COLO668 (cell line): ENCODE measurements at regions not wholly inside any gene's neighbourhood (a gene's known extent, or its start where the extent isn't known, plus 50 kb on each side); places are given as distances from the start of the nearest gene placed in this dataset.
A peak's percentile ranks its signal among the peaks of the same experiment; 100 is the strongest.
"Not testable (repeated sequence)": the region's sequence is repeated elsewhere in the genome, so short reads cannot be mapped to it uniquely, and the experiment has no call there.

Source experiments
- DNase-seq: peaks from one replicate; lab custom pipeline; 2025; ENCODE audit not compliant: unreplicated experiment; lab: John Stamatoyannopoulos, UW

DNA sequence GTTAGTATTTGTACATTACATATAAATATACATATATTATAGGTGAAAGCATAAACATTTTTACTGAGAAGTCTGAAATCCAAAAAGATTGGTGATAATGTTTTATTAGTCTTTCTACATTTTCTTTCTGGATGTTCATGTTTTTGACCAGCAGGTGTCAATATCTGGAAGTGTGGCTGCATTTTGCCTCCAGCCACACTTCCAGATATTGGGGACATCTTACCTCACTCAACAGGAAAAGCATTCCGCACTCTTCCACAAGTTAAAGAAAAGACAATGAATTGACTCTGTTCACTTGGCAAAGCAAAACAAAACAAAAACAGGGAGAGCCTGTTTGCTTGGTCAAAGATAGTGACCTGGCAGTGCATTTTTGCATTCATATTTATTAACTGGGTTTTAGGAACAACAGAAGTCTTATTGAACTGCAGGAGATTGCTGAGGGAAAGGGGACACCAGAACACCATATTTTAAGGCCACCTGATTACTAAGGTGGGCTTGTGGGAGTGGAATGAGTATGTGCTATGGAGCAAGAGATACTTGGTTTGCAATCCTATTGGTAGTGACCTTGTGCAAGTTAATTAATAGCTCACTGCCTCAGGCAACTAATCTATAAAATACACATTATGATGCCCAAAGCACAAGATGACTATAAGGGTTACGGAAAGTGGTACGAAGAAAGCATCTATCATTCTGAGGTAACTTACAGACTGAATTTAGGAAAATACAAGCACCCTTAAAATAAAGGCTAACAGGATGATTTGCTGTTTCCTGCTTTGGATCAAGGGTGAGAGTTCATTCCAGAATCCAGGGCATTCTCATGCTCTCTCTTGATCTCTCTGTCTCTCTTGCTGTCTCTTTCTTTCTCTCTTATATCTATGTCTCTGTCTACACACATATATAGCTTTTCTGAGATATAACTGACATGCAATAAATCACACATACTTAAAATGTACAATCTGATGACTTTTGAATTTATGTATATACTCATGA, 389.9 kb upstream of the EMCN start:
- DNase-seq = no peak

DNA sequence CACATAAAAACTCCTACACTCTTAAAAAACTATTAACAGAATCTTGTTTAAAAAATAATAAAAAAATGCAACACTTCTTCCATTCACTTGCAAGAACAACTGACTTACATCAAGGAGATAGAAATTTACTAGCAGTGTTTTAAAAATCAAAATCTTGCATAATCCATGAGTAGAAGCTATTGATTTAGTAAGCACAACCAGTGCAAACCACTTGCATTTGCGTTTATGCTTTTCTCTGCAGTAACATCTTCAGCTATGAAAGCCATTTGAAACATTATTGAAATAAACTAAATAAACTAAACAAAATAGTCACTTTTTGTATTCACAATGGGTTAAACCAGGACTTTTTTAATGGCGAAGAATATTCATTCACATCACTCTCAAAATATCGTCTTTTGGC, 389.2 kb upstream of the EMCN start:
- no peak for DNase-seq

DNA sequence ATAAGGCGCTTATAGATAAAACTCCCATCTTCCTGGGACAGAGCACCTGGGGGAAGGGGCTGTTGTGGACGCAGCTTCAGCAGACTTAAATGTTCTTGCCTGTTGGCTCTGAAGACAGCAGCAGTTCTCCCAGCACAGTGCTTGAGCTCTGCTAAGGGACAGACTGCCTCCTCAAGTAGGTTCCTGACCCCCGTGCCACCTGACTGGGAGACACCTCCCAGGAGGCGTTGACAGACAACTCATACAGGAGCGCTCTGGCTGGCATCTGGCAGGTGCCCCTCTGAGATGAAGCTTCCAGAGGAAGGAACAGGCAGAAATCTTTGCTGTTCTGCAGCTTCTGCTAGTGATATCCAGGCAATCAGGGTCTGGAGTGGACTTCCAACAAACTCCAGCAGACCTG, 383.1 kb upstream of the EMCN start:
- not testable (repeated sequence) for DNase-seq

DNA sequence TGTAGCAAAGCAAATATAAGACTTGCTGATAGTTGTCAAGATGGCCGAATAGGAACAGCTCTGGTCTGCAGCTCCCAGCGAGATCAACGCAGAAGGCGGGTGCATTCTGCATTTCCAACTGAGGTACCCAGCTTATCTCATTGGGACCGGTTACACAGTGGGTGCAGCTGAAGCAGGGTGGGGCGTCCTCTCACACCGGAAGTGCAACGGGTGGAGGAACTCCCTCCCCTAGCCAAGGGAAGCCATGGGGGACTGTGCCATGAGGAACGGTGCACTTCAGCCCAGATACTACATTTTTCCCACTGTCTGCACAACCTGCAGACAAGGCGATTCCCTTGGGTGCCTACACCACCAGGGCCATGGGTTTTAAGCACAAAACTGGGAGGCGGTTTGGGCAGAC, 382.3 kb upstream of the EMCN start:
- DNase-seq = no peak

DNA sequence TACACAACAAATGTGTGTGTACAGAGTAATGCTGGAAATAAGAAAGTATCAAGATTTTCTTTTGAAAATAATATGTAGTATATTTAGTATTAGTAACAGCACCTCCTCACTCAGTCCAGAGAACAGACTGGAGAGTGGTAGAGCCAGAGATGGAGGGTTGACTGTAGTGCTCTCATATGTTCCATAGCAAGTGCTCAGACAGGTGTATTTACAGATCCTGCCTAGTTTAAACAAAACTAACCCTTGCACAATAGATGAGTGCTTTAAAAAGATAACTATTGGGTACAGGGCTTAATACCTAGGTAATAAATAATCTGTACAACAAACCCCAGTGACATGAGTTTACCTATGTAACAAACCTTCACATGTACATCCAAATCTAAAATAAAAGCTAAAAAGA, 381.0 kb upstream of the EMCN start:
- peak; percentile 29 for DNase-seq

DNA sequence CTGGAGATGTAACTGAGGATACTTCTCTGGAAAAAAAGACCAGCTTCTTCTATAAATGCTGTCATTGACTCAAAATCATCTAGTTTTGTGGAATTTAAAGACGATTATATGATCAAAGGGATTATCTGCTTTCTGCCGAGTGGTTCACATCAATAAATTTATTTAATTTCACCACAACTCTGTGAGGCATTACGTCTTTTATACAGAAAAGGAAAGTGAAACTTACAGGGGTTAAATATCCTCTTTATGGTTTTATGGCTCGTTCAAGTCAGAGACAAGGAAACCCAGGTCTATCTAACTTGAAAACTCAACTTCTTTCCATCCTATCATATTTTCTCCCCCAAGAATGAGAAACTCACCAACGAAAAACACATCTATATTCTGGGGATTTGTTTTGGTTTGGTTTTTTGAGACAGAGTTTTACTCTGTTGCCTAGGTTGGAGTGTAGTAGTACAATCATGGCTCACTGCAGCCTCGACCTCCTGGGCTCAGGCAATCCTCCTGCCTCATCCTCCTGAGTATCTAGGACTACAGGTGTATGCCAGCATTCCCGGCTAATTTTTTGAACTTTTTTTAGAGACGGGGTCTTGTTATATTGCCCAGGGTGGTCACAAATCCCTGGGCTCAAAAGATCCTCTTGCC, 377.9 kb upstream of the EMCN start:
- DNase-seq = no peak

DNA sequence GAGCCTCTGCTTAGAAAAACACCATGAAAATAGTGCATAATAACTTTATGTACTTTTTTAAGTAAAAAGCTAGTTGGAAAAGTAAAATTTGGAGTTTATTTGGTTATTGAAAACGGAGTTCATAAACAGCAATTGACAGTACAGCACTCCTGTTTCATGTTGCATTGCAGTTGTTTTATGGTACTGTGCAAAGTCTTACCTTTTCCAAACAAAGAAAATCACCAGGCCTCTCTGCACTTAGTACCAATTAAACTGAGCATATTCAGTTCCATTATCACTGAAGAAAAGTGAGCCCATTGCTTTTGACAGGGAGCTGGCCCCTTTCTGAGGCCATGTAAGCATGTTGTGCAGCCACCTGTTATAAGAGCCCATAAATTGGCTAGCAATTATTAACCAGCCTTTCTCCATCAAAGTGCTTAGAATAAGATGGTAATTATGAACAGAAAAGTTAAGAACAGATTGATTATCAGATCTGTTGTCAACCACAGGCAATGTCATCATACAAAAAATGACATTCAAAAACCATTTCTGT, 376.6 kb upstream of the EMCN start:
- DNase-seq = no peak

DNA sequence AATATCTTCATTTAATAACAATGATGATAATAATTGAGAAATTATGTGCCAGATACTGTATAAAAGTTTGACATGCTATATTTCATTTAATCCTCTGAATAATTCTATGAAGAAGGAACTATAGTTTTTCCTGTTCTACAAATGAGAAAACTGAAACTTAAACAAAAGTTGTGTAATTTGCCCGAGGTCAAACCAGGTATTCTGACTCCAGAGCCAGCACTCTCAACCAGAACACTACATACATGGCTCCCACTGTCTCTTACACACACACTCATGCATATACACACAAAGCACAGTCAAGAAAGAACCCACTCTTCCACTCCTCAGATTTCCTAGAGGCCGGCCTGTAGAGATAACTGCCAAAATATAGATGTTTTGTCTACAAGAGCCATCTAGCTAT, 374.0 kb upstream of the EMCN start:
- DNase-seq = no peak

DNA sequence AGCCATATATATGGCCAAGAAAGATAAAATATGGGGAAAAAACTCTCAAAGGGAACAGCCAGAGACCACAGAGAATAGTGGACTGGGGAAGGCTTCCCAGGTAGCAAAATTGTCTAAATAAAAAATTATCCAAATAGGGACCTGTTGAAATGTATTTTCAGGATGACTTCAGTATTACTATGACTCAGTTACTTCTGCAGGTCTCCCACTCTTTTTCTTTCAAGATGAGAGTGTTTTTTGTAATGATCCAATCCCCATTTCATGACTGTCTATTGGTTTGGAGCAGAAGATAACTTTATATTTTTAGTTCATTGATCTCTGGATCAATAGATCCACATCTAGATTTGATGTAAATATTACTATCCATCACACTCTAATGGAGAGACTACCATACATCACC, 372.1 kb upstream of the EMCN start:
- DNase-seq = no peak

DNA sequence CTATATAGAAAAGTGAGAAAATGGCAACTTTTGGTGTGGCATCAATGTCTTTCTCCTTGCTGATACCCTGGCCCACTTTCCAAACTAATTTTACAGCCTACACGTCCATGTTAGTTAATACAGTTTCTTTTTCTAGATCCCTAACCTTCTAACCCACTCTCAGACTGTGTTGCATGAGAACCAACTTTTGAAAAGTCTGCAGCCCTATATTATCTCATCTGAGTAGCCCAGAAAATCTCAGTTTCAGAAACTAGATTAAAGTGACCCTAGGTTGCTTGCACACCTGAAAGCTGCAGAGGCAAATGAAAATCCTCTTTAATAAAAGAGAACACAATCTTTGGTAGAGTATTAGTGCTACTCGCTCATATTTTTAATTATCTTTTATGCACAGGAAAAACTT, 371.6 kb upstream of the EMCN start:
- no peak for DNase-seq

DNA sequence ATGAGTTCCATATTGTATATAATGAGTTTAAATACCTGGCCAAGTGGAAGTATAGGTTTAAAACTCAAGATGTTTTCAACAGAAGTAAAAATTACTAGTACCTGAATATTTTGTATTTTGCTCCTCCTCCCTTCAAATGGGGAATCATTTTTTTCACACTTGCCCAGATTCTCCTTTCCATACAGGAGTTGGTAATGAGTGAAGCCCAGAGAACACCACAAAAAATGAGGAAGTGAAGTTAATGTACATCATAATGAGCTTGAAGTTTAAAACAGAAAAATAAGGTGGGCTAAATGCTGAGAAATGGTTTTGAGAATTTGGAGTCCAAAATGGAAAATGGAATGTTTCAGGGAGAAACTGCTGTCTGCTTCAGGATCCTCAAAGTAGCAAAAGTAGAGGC, 364.8 kb upstream of the EMCN start:
- no peak for DNase-seq

DNA sequence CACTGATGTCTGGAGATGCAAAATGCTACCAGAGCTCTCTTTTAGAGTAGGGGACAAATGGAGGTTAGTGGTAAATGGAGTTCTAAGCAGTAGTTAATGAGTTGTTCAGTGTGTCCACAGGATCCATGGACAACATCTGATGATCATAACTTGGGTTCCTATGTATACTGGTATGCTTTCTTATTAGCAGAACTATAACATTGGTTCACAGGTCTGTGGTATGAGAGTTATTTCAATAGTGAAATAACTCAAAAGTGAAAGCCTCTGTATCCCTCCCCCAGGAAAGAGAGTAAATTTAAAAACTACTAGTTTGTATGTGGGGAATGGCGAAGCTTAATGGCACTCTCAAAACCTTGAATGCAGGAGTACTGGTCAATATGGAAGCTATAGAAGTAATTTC, 363.5 kb upstream of the EMCN start:
- DNase-seq = no peak

DNA sequence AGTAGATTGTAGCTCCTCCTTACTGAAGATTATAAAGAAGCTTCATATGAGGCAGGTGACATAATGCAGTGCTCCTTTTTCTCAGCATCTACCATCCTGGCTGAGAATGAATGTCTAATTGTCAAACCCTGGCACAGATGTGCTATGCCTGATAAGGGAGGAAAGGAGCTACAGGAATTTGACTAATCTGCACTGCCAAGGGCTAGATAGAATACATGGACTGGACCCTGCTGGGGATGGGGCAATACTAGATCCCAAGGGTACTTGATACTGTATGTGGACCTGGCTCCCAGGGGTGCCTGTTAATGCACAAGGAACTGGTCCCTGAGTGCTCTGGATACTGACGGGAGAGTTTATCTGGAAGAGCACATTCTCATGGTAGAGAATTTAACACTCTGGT, 362.2 kb upstream of the EMCN start:
- DNase-seq = no peak

DNA sequence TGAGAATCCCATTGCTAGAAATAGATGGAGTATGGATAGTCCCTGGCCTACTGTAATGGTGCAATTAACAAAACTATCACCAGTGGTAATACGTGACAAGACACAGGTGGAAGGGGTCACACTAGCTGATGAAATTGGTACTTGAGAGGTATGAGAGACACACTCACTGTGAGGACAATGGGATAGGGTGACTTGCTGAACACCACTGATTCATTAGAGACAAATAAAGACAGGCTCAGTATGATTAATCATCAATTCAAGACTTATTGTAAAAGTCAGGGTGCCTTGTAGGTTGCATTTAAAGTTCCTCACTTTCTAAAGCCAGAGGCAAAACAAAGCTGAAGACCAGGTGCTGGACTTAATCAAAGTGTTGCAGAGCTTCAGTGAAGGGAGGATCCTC, 361.6 kb upstream of the EMCN start:
- DNase-seq = no peak

DNA sequence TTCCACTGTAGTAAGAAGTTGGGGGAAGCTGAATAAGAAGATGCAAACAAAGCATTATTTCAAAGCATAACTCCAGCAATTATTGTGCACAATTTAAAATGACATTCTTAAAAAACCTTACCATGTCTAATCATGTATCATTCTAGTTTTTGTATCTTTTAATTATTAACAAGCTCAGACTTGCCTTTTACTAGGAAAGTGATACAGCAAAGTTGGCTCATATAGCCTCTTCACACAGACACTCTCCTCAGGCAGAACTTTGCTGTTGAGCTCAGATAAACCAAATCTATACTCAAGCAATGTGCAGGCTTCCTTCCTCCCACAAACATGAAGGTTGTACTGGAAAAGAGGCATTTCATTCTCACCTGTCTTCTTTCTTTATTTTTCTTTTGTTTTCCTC, 358.7 kb upstream of the EMCN start:
- DNase-seq = no peak

DNA sequence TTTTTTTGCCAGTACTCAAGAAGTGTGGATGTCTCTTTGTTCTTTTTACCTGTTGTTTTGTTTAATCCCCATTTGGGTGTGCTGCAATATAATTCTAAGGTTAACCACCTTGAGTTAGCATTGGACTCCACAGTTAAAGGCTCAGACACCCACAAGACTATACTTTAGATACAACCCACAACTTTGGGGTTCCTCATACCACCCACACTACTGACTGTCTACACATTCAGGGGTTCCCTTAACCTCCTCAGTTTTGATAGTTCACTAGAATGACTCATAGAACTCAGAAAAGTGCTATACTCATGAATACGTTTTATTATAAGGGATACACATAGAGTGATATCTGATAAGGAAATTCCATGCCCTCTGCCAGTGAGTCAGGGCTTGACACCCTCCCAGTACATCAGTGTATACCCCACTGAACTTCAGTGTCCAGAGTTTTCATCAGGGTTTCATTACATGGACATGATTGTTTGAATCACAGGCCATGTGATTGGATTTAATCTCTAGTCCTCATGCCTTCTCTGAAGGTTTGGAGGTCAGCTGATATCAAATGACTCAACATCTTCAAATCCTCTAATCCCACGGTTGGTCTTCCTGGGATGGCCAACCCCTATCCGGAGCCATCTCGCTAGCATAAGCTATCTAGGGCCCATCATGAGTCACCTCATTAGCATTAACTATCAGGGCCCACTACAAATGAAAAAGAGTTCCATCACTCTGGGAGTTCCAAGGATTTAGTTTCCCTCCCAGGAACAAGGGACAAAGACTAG, 357.7 kb upstream of the EMCN start:
- no peak for DNase-seq

DNA sequence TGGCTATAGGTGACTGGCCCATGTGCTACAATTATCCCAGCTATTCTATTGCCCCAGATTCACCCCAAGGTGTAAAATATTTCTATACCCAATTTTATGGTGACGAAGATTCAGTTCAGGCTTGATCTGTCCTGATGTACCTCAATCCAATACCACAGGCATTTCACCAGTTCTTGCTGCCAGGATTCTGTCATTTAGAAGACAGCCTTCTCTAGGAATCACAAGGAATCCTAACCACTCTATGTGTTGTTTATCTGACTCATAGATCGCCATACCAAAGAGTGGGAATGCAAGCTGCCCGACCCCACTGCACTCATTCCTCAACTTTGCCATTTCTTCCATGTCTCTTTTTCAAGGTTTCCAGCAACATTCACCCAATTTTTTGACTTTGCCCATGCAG, 355.0 kb upstream of the EMCN start:
- DNase-seq = no peak

DNA sequence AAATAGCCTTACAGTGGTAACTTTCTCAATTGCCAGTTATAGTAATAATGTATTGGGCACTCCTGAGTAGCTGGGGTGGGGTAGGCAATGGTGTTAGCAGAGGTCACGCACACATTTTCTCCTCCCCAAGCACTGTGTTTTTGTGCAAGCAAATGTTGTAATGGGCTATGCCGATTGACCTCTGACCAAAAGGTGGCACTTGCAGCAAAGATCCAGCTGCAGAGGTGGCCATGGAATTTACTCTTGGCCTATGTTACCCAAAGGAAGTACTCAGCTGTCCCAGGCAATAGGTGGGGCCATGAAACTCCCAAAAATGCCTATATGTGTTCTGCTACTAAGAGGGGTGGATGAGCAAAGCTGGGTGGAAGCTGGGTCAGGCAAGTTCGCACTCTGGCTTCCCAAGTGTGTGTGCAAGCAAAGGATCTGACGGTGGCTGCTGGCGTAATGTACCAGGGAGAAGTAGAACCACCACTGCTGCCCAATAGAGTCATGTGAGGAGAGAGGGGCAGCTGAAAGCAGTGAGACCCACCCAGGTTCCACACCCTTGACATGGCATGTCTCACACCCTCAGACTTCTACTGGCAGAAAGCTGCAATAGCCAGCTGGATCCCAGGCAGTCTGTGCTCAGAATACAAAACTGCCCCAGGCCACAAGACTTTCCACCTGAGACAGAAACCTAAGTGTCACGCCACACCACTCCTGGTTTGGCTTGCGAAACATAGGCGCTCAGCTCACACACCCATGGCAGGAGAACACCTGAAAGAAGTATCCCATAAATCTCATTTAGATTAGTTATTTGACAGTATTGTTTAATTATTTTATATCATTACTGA, 353.3 kb upstream of the EMCN start:
- no peak for DNase-seq

DNA sequence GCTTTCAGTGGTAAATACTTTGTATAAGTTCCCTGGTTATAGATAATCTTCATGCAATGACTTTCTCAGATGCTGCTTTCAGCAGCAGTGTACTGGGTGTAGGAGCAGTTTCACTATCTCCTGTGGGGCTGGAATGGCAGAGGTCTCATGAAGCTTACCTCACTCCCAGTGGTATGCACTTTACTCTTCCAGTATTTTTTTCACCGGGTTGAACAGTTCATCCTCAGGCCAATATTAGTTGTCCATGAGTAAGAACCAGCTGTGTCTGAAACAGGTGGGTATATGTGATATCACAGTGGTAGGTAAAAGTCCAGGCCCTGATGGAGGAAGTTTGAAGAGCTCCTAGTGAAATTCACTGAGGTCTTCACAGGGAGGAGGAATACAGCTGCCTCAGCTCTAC, 351.5 kb upstream of the EMCN start:
- no peak for DNase-seq

DNA sequence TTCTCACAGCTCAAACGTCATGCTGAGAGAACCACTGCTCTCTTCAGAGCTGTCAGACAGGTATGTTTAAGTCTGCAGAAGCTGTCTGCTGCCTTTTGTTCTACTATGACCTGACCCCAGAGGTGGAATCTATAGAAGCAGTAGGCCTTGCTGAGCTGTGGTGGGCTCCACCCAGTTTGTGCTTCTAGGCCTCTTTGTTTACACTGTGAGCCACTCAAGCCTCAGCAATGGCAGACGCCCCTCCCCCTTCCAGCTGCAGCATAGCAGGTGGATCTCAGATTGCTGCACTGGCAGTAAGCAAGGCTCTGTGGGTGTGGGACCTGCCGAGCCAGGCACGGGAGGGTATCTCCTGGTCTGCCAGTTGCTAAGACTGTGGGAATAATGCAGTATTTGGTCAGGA, 350.5 kb upstream of the EMCN start:
- DNase-seq = peak; percentile 92

DNA sequence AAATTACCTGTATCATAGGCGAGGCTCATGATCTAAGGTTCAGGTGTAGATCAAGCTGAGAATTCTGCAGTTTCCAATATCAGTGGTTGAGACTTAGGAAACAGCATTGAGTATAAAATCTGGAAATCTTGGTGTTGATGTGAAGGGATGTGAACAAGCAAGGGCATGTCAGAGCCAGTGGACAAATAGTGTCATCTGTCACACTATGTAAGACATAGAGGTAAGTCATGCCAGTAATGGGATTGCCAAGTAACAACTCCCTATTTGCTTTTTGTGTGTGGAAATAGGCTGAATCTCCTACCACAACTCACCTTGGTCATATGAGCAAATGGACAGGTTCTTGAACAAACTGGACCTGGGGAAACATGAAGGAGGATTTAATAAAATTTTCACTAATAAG, 334.5 kb upstream of the EMCN start:
- DNase-seq = no peak
